WERI-Rb-1 (cell line): ENCODE measurements at regions not wholly inside any gene's neighbourhood (a gene's known extent, or its start where the extent isn't known, plus 50 kb on each side); places are given as distances from the start of the nearest gene placed in this dataset.
"Not testable (repeated sequence)": the region's sequence is repeated elsewhere in the genome, so short reads cannot be mapped to it uniquely, and the experiment has no call there.

ENCODE experiments used
- DNase-seq: peaks from one replicate; pipeline ENCODE4 v3.0.0-alpha.2; 2020
- H3K27ac ChIP-seq: fragments of 250-450 bp; sonication (Bioruptor Pico); 2 replicates; pipeline ENCODE4 v1.5.1; 2020; ENCODE audit warnings: mild to moderate bottlenecking, moderate library complexity
- H3K27me3 ChIP-seq: fragments of 250-450 bp; sonication (Bioruptor Pico); 2 replicates; pipeline ENCODE4 v1.5.1; 2021; ENCODE audit warnings: mild to moderate bottlenecking, low read depth, moderate library complexity; ENCODE audit not compliant: insufficient read depth, severe bottlenecking
- H3K36me3 ChIP-seq: fragments of 250-450 bp; sonication (Bioruptor Pico); 2 replicates; pipeline ENCODE4 v1.5.1; 2020; ENCODE audit warnings: mild to moderate bottlenecking, moderate library complexity
- H3K4me3 ChIP-seq: 2 replicates; pipeline ENCODE4 v1.5.1; 2011; ENCODE audit warnings: low read depth, mild to moderate bottlenecking, control low read depth, low read length
- H3K9me3 ChIP-seq: fragments of 250-450 bp; sonication (Bioruptor Pico); 2 replicates; pipeline ENCODE4 v1.5.1; 2021; ENCODE audit warnings: mild to moderate bottlenecking, moderate library complexity; ENCODE audit not compliant: severe bottlenecking
- CTCF ChIP-seq: IDR thresholded peaks from 2 replicates; pipeline ENCODE4 v1.5.1; 2011; ENCODE audit warnings: low read depth, mild to moderate bottlenecking, control low read depth, inconsistent platforms, low read length

GRCh38 chrX:145949056-145949455, 131.4 kb downstream of the SLITRK2 start:
- peaks cover 14% of the 10 kb centered on the region for H3K27me3 ChIP-seq

GRCh38 chrX:145953628-145954027, 136.0 kb downstream of the SLITRK2 start:
- no peaks in the 10 kb centered on the region for H3K9me3 ChIP-seq

More at GRCh38 chrX:145949056-145949455, 131.4 kb downstream of the SLITRK2 start:
- no peak for TF ChIP-seq CTCF
- Histone ChIP-seq H3K9me3 (no peaks in the 10 kb centered on the region), H3K27ac (no peak overlapping the region), H3K36me3 (no peaks in the 10 kb centered on the region), H3K4me3 (no peak overlapping the region)
- no peak for DNase-seq

GRCh38 chrX:145990051-145990450, 172.4 kb downstream of the SLITRK2 start:
- no peak for TF ChIP-seq CTCF
- no peak for DNase-seq
- H3K27ac ChIP-seq: no peak overlapping the region
- H3K36me3 ChIP-seq: no peaks in the 10 kb centered on the region
- H3K4me3 ChIP-seq: no peak overlapping the region
- H3K9me3 ChIP-seq: no peaks in the 10 kb centered on the region
- peaks cover 23% of the 10 kb centered on the region for H3K27me3 ChIP-seq

More at GRCh38 chrX:145953628-145954027, 136.0 kb downstream of the SLITRK2 start:
- H3K4me3 ChIP-seq: no peak overlapping the region
- no peak overlapping the region for H3K27ac ChIP-seq
- no peaks in the 10 kb centered on the region for H3K36me3 ChIP-seq
- no peak for TF ChIP-seq CTCF
- H3K27me3 ChIP-seq: no peaks in the 10 kb centered on the region
- DNase-seq: no peak

DNA sequence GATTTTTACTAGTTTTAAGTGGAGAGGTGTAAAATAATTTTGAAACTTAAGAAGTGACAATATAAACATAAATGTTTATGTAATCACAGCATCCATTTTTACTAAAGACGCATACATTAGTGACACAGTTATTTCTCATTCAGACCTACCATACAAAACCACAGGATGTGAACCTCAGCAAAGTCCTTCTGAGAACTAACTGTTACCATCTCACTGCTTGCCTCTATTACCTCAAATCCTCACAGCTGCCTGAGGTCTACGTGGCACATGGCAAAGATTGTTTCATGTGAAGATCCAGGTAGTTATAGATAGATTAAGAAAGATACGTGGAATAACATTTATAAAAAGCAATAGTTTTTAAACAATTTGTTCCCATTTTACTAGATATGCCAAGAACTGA, 189.0 kb downstream of the SLITRK2 start:
- H3K27me3 ChIP-seq: peaks cover 37% of the 10 kb centered on the region
- H3K36me3 ChIP-seq: no peaks in the 10 kb centered on the region
- no peak for DNase-seq
- H3K4me3 ChIP-seq: no peak overlapping the region
- H3K9me3 ChIP-seq: no peaks in the 10 kb centered on the region
- TF ChIP-seq CTCF: no peak
- no peak overlapping the region for H3K27ac ChIP-seq

DNA sequence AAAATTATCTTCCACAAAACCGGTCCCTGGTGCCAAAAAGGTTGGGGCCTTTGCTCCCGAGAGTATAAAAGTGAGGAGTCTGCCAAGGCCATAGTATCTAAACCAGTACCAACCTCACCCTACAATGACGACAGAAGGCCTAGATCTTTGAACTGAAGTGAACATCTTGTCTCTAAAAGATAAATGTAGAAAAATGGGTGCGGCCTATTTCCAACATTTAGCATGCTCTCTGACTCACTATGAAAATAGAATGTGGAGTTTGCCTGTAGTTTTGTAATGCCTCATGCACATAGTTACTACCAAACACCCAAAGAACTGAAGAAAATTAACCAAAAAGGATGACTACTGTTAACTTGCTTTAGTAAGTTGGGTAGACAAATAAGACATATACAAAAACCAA, 218.4 kb downstream of the SLITRK2 start:
- Histone ChIP-seq H3K9me3 (no peaks in the 10 kb centered on the region), H3K4me3 (no peak overlapping the region), H3K27ac (no peak overlapping the region), H3K27me3 (peaks cover 27% of the 10 kb centered on the region), H3K36me3 (no peaks in the 10 kb centered on the region)
- no peak for DNase-seq
- no peak for TF ChIP-seq CTCF

GRCh38 chrX:146041741-146042140, 224.1 kb downstream of the SLITRK2 start:
- Histone ChIP-seq H3K4me3 (no peak overlapping the region), H3K27me3 (peaks cover 21% of the 10 kb centered on the region), H3K36me3 (no peaks in the 10 kb centered on the region), H3K9me3 (no peaks in the 10 kb centered on the region), H3K27ac (no peak overlapping the region)
- TF ChIP-seq CTCF: no peak
- no peak for DNase-seq

DNA sequence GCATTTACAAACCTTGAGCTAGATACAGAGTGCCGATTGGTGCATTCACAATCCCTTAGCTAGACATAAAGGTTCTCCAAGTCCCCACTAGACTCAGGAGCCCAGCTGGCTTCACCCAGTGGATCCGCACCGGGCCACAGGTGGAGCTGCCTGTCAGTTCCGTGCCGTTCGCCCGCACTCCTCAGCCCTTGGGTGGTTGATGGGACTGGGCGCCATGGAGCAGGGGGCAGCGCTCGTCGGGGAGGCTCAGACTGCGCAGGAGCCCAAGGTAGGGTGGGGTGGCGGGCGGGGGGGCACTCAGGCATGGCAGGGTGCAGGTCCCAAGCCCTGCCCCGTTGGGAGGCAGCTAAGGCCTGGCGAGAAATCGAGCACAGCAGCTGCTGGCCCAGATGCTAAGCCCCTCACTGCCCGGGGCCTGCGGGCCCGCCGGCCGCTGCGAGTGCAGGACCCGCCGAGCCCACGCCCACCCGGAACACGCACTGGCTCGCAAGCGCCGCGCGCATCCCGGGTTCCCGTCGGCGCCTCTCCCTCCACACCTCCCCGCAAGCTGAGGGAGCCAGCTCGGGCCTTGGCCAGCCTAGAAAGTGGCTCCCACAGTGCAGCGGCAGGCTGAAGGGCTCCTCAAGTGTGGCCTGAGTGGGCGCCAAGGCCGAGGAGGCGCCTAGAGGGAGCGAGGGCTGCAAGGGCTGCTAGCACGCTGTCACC, 228.5 kb downstream of the SLITRK2 start:
- H3K27ac ChIP-seq, H3K36me3 ChIP-seq, H3K9me3 ChIP-seq, H3K4me3 ChIP-seq, DNase-seq: not testable (repeated sequence)
- peaks cover 36% of the 10 kb centered on the region for H3K27me3 ChIP-seq

- H3K36me3 ChIP-seq, H3K4me3 ChIP-seq, H3K27ac ChIP-seq, H3K9me3 ChIP-seq, DNase-seq: not testable (repeated sequence)
- H3K27me3 ChIP-seq: peaks cover 47% of the 10 kb centered on the region
These were observed 231.9 kb downstream of the SLITRK2 start for GRCh38 chrX:146049568-146049967.
